K562 (cell line): ENCODE measurements at regions not wholly inside any gene's neighbourhood (a gene's known extent, or its start where the extent isn't known, plus 50 kb on each side); places are given as distances from the start of the nearest gene placed in this dataset.

Experiments
- ATAC-seq: fragments of 200-7000 bp; cut with Tn5 transposase; 3 replicates; pipeline ENCODE4 v1.9.1; 2020; ENCODE audit warnings: moderate library complexity
- BruUV-seq: library from RNA; stranded (reverse); fragments of 400-500 nt; replicated peaks from 2 replicates; lab custom pipeline; 2021; lab: Mats Ljungman, UMichigan
- CTCF ChIA-PET: fragments of 300-600 bp; formaldehyde crosslinking; extraction: SDS; loops from one replicate; lab custom pipeline; 2021; ENCODE audit warnings: low intra/inter-chr PET ratio; lab: Yijun Ruan, JAX
- POLR2A ChIA-PET: fragments of 300-600, 350-650 bp; sonication (Branson Sonifier 250); formaldehyde crosslinking; extraction: SDS; loops from one replicate; lab custom pipeline; 2021; ENCODE audit warnings: antibody characterized with exemption, inconsistent platforms; lab: Yijun Ruan, JAX
- DNase-seq, 4 experiments: peaks; one replicate each; pipeline versions ENCODE4 v3.0.0 to v3.0.0-alpha.2; 2011 to 2018; ENCODE audit warnings: low spot score in 3 of 4, mixed read lengths in 3 of 4; ENCODE audit errors: extremely low read depth in 1 of 4
- FAIRE-seq: peaks from 2 replicates; lab custom pipeline; 2011; peaks lifted over from hg19 to GRCh38; lab: Jason Lieb, UNC
- H2AFZ ChIP-seq: 2 replicates; pipeline ENCODE4 v1.6.0; 2011; ENCODE audit warnings: low read depth, low read length, control low read depth, inconsistent platforms
- H3K27ac ChIP-seq: fragments of 200-600 bp; 3 replicates; pipeline ENCODE4 v1.8.0; 2011; ENCODE audit warnings: low read depth, mild to moderate bottlenecking, control low read depth, inconsistent platforms, low read length, moderate library complexity, mixed read lengths; ENCODE audit errors: extremely low read depth
- H3K27me3 ChIP-seq, 2 experiments: fragments of 300-600 bp in 1 of 2; 2 replicates in 1 of 2; 3 replicates in 1 of 2; pipeline versions ENCODE4 v1.6.0 to v1.8.0; 2011; ENCODE audit warnings: inconsistent platforms in 2 of 2, low read length in 2 of 2, mild to moderate bottlenecking in 1 of 2, mixed read lengths in 1 of 2, moderate library complexity in 1 of 2; ENCODE audit not compliant: control insufficient read depth in 2 of 2, insufficient read depth in 2 of 2
- H3K36me3 ChIP-seq: fragments of 300-600 bp; 3 replicates; pipeline ENCODE4 v1.8.0; 2011; ENCODE audit warnings: mild to moderate bottlenecking, low read length, inconsistent platforms; ENCODE audit not compliant: control insufficient read depth, insufficient read depth
- H3K4me1 ChIP-seq, 2 experiments: fragments of 200-600 bp in 1 of 2; replicated peaks in 1 of 2; 2 replicates in 1 of 2; 3 replicates in 1 of 2; pipeline versions ENCODE4 v1.5.1 to v1.8.0; 2011; ENCODE audit warnings: inconsistent platforms in 2 of 2, low read length in 2 of 2, mild to moderate bottlenecking in 1 of 2, mixed read lengths in 1 of 2, moderate library complexity in 1 of 2; ENCODE audit not compliant: control insufficient read depth in 2 of 2, insufficient read depth in 2 of 2
- H3K4me2 ChIP-seq: 2 replicates; pipeline ENCODE4 v1.6.1; 2011; ENCODE audit warnings: low read length, control low read depth, inconsistent platforms, mixed read lengths; ENCODE audit not compliant: insufficient read depth
- H3K4me3 ChIP-seq: fragments of 200-600 bp; sonication (generic), shearing (Covaris generic); 2 replicates; pipeline ENCODE4 v1.5.1; 2016; ENCODE audit warnings: control low read depth, inconsistent platforms
- H3K79me2 ChIP-seq: fragments of 200-600 bp; 3 replicates; pipeline ENCODE4 v1.8.0; 2011; ENCODE audit warnings: low read length, inconsistent platforms; ENCODE audit not compliant: control insufficient read depth, insufficient read depth
- H3K9ac ChIP-seq, 2 experiments: 2 replicates each; pipeline versions ENCODE4 v1.6.0 to v1.6.1; 2011; ENCODE audit warnings: low read depth in 2 of 2, low read length in 2 of 2, control low read depth in 1 of 2, inconsistent platforms in 1 of 2, mild to moderate bottlenecking in 1 of 2, mixed read lengths in 1 of 2; ENCODE audit not compliant: insufficient read depth in 1 of 2
- H3K9me1 ChIP-seq: one replicate; pipeline ENCODE4 v1.6.0; 2011; ENCODE audit warnings: inconsistent platforms, mild to moderate bottlenecking, low read length, moderate library complexity; ENCODE audit not compliant: control insufficient read depth, insufficient read depth
- H3K9me3 ChIP-seq: replicated peaks from 2 replicates; pipeline ENCODE4 v1.5.1; 2011; ENCODE audit warnings: low read depth, low read length, inconsistent platforms; ENCODE audit not compliant: control insufficient read depth, insufficient read depth
- H4K20me1 ChIP-seq: replicated peaks from 2 replicates; pipeline ENCODE4 v1.6.1; 2011; ENCODE audit warnings: low read length, inconsistent platforms, mixed read lengths; ENCODE audit not compliant: control insufficient read depth, insufficient read depth
- GABPB1 ChIP-seq: sonication (generic); formaldehyde crosslinking; IDR thresholded peaks from 2 replicates; pipeline ENCODE4 v1.8.0; 2022; ENCODE audit warnings: mild to moderate bottlenecking, missing genetic modification reagents
- WGBS: fragments of 100-300 bp; shearing (Covaris generic); methylation state at CpG from one replicate; pipeline ENCODE4 v1.1.6; 2016; ENCODE audit warnings: low coverage, mixed read lengths; ENCODE audit not compliant: insufficient coverage; ENCODE audit errors: missing lambda C conversion rate; 5-methylcytosine and 5-hydroxymethylcytosine counted together
- in situ Hi-C: fragments of 300-500 bp; cut with MboI; formaldehyde crosslinking; loops from 4 replicates; pipeline ENCODE4 v1.15.0; 2018; ENCODE audit warnings: inconsistent platforms, mixed read lengths
- intact Hi-C: fragments of 100-400 bp; cut with micrococcal nuclease; formaldehyde crosslinking; loops from 2 replicates; pipeline ENCODE4 v1.14.2; 2022
- TF ChIP-seq, protein P1 (sequence below), 2 experiments: fragments of 450-650 bp; IDR thresholded peaks; 2 replicates each; pipeline ENCODE4 v1.6.1; 2018; ENCODE audit warnings: mild to moderate bottlenecking in 2 of 2, low read depth in 1 of 2; ENCODE audit not compliant: partially characterized antibody in 2 of 2

DNA sequence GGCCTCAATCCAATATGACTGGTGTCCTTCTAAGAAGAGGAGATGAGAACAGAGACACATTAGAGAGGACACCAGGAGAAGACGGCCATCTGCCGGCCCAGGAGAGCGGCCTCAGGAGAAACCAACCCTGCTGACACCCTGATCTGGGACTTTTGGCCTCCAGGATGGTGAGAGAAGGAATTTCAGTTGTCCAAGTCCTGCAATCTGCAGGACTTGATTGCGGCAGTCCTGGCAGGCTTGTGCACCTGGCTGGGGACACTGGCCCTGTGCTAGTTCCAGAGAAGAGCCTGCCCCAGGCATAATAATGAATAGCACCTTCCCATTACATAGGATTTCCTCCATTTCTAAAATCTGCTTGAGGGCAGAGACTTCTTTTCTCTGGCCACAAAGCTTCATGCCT lies 409.9 kb upstream of the SHH start:
- Histone ChIP-seq H3K4me1 (no peaks in the 10 kb centered on the region), H3K4me2 (no peak overlapping the region), H3K27me3 (peaks cover 21 to 44% of the 10 kb centered on the region in 2 experiments), H4K20me1 (peaks cover 7% of the 10 kb centered on the region; the same call in 1 of the 2 replicates), H2AFZ (no peak overlapping the region), H3K9me1 (no peaks in the 10 kb centered on the region), H3K79me2 (no peaks in the 10 kb centered on the region), H3K4me3 (no peak overlapping the region), H3K36me3 (no peaks in the 10 kb centered on the region), H3K9me3 (no peaks in the 10 kb centered on the region), H3K27ac (no peak overlapping the region), H3K9ac (no peak overlapping the region)
- 0% methylated on average over 4 of the region's 4 CpGs for WGBS
- DNase-seq (no peak), ATAC-seq (0 out of 3 replicates have a peak, but pooled peaks have one; percentile 25), FAIRE-seq (no peak)
- intact Hi-C loops: no loop called here
- BruUV-seq: no TSS peak
- CTCF ChIA-PET: no interaction called here
- in situ Hi-C loops: no loop called here
- POLR2A ChIA-PET: no interaction called here
- no peak for TF ChIP-seq GABPB1 (CRISPR knock-in tag)
- TF ChIP-seq, protein P1, sequence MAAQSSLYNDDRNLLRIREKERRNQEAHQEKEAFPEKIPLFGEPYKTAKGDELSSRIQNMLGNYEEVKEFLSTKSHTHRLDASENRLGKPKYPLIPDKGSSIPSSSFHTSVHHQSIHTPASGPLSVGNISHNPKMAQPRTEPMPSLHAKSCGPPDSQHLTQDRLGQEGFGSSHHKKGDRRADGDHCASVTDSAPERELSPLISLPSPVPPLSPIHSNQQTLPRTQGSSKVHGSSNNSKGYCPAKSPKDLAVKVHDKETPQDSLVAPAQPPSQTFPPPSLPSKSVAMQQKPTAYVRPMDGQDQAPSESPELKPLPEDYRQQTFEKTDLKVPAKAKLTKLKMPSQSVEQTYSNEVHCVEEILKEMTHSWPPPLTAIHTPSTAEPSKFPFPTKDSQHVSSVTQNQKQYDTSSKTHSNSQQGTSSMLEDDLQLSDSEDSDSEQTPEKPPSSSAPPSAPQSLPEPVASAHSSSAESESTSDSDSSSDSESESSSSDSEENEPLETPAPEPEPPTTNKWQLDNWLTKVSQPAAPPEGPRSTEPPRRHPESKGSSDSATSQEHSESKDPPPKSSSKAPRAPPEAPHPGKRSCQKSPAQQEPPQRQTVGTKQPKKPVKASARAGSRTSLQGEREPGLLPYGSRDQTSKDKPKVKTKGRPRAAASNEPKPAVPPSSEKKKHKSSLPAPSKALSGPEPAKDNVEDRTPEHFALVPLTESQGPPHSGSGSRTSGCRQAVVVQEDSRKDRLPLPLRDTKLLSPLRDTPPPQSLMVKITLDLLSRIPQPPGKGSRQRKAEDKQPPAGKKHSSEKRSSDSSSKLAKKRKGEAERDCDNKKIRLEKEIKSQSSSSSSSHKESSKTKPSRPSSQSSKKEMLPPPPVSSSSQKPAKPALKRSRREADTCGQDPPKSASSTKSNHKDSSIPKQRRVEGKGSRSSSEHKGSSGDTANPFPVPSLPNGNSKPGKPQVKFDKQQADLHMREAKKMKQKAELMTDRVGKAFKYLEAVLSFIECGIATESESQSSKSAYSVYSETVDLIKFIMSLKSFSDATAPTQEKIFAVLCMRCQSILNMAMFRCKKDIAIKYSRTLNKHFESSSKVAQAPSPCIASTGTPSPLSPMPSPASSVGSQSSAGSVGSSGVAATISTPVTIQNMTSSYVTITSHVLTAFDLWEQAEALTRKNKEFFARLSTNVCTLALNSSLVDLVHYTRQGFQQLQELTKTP (IDR thresholded peaks at IDR 0.05; ENCODE audit: low read depth in 1 of 2, partially characterized antibody in 2 of 2): no peak
